Neutrophil (primary cell): ENCODE measurements at regions not wholly inside any gene's neighbourhood (a gene's known extent, or its start where the extent isn't known, plus 50 kb on each side); places are given as distances from the start of the nearest gene placed in this dataset.

Experiments used
- H3K27ac ChIP-seq: fragments of 200-600 bp; sonication (generic); 2 replicates; pipeline ENCODE4 v1.5.1; 2016; ENCODE audit warnings: mild to moderate bottlenecking, moderate library complexity
- H3K27me3 ChIP-seq: fragments of 200-600 bp; sonication (generic); 2 replicates; pipeline ENCODE4 v1.6.0; 2016; ENCODE audit warnings: mild to moderate bottlenecking
- H3K36me3 ChIP-seq: fragments of 200-600 bp; sonication (generic); 2 replicates; pipeline ENCODE4 v1.5.1; 2017
- H3K4me1 ChIP-seq, 2 experiments: fragments of 200-600 bp in 1 of 2; sonication (generic) in 1 of 2; 1 replicate in 1 of 2; 2 replicates in 1 of 2; pipeline versions ENCODE4 v1.5.1 to v1.6.1; 2013 to 2016; ENCODE audit warnings: low read depth in 1 of 2, low read length in 1 of 2, mild to moderate bottlenecking in 1 of 2, moderate library complexity in 1 of 2; ENCODE audit not compliant: control insufficient read depth in 1 of 2, insufficient read depth in 1 of 2
- H3K4me3 ChIP-seq, 2 experiments: fragments of 200-600 bp in 1 of 2; sonication (generic) in 1 of 2; 1 replicate in 1 of 2; 2 replicates in 1 of 2; pipeline ENCODE4 v1.5.1; 2013 to 2016; ENCODE audit warnings: low read depth in 1 of 2, low read length in 1 of 2, mild to moderate bottlenecking in 1 of 2, moderate library complexity in 1 of 2
- H3K9me3 ChIP-seq: fragments of 200-600 bp; sonication (generic); 2 replicates; pipeline ENCODE4 v1.5.1; 2016
- CTCF ChIP-seq: fragments of 200-600 bp; sonication (generic); IDR thresholded peaks from 2 replicates; pipeline ENCODE4 v1.5.1; 2016; ENCODE audit warnings: antibody characterized with exemption

DNA sequence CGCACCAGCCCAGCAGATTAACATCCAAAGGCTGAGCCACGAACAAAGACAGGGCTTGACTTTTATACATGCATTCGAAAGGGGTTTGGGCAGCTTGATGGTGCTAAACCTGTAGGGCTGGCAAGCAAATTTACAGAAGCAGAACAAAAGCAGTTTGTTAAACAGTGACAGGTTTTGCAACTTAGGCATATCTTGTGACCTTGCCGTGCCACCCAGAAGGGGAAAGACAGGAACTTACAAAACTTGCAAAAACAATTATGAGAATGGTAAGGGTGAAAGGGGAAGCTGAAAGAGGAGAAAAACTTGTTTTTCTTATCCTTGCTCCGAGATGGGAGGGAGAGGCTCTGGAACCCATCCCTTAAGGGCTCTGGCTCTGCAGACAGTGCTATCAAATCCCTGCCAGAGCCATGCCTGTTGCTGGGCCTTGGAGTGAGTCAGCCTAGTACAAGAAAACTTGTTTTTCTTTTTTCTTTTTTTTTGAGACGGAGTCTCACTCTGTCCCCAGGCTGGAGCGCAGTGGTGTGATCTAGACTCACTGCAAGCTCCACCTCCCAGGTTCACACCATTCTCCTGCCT lies 1325.2 kb upstream of the PRR20A start:
- Histone ChIP-seq H3K27me3 (no peaks in the 10 kb centered on the region), H3K27ac (peak overlapping the region; percentile 3), H3K4me3 (no peak overlapping the region), H3K36me3 (no peaks in the 10 kb centered on the region), H3K4me1 (peaks cover 0 to 13% of the 10 kb centered on the region in 2 experiments), H3K9me3 (no peaks in the 10 kb centered on the region)
- no peak for TF ChIP-seq CTCF

GRCh38 chr13:55816976-55817601 lies 1323.6 kb upstream of the PRR20A start:
- TF ChIP-seq CTCF, result no peak
- Histone ChIP-seq H3K4me3 (no peak overlapping the region), H3K27ac (no peak overlapping the region)

GRCh38 chr13:55820817-55821216 lies 1319.9 kb upstream of the PRR20A start:
- Histone ChIP-seq H3K27me3 (no peaks in the 10 kb centered on the region), H3K36me3 (no peaks in the 10 kb centered on the region), H3K27ac (no peak overlapping the region), H3K4me1 (no peaks in the 10 kb centered on the region), H3K9me3 (no peaks in the 10 kb centered on the region), H3K4me3 (no peak overlapping the region)
- no peak for TF ChIP-seq CTCF

More at GRCh38 chr13:55816976-55817601, 1323.6 kb upstream of the PRR20A start:
- Histone ChIP-seq H3K27me3 (no peaks in the 10 kb centered on the region), H3K9me3 (no peaks in the 10 kb centered on the region), H3K36me3 (no peaks in the 10 kb centered on the region), H3K4me1 (peaks cover 0 to 13% of the 10 kb centered on the region in 2 experiments)

DNA sequence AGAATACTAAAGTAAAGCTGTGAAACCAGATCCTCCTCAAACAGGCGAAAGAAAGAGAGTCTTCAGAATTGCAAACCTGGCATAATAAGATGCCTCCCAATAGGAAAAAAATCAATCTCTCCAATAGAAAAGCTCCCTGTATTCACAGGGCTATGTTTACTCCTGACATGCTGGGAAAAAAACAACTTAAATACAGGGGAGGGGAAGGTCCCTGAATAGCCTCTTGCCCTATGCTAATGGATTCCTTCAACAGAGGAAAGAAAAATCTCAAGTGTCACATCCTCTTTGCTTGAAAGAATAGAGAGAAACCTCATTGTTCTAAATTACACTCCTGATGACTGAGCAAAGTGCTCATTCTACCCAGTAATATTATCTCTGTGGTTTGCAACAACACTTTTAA lies 1271.1 kb upstream of the PRR20A start:
- Histone ChIP-seq H3K4me1 (no peaks in the 10 kb centered on the region), H3K9me3 (no peaks in the 10 kb centered on the region), H3K27me3 (no peaks in the 10 kb centered on the region), H3K4me3 (no peak overlapping the region), H3K36me3 (no peaks in the 10 kb centered on the region), H3K27ac (no peak overlapping the region)
- no peak for TF ChIP-seq CTCF

- Histone ChIP-seq H3K4me1 (no peaks in the 10 kb centered on the region), H3K4me3 (no peak overlapping the region), H3K9me3 (no peaks in the 10 kb centered on the region), H3K27me3 (no peaks in the 10 kb centered on the region), H3K27ac (no peak overlapping the region), H3K36me3 (no peaks in the 10 kb centered on the region)
- TF ChIP-seq CTCF, result no peak
Observed at GRCh38 chr13:55887561-55887960, 1253.2 kb upstream of the PRR20A start.
